ENCODE measurements at regions not wholly inside any gene's neighbourhood (a gene's known extent, or its start where the extent isn't known, plus 50 kb on each side); places are given as distances from the start of the nearest gene placed in this dataset.

- no peak for TF ChIP-seq POLR2AphosphoS5 (IDR thresholded peaks at IDR 0.05; ENCODE audit: borderline replicate concordance, low read depth, low read length)
- TF ChIP-seq EZH2 (IDR thresholded peaks at IDR 0.05), result no peak
- no peak for TF ChIP-seq FOXP2 (optimal IDR thresholded peaks at IDR 0.05; ENCODE audit: control extremely low read depth, extremely low read length, insufficient read depth)
Observed at GRCh38 chr16:62955033-62955349, 918.8 kb upstream of the CDH8 start.

Measured in SK-N-MC (cell line).